IMR-90 (cell line): ENCODE measurements at regions not wholly inside any gene's neighbourhood (a gene's known extent, or its start where the extent isn't known, plus 50 kb on each side); places are given as distances from the start of the nearest gene placed in this dataset.

Experiments used
- ATAC-seq: fragments of 200-7000 bp; cut with Tn5 transposase; 2 replicates; pipeline ENCODE4 v1.9.1; 2020; ENCODE audit warnings: low read depth, mild to moderate bottlenecking, moderate library complexity
- BruUV-seq: library from RNA; stranded (reverse); fragments of 400-500 nt; replicated peaks from 2 replicates; lab custom pipeline; 2021; lab: Mats Ljungman, UMichigan
- CTCF ChIA-PET: fragments of 300-600 bp; formaldehyde crosslinking; extraction: SDS; loops from one replicate; lab custom pipeline; 2021; ENCODE audit warnings: antibody characterized with exemption; lab: Yijun Ruan, JAX
- POLR2A ChIA-PET: fragments of 300-600 bp; sonication (Branson Sonifier 250); formaldehyde crosslinking; loops from one replicate; lab custom pipeline; 2022; ENCODE audit warnings: antibody characterized with exemption; ENCODE audit not compliant: unreplicated experiment; lab: Charles Lee
- DNase-seq: peaks from one replicate; pipeline ENCODE4 v3.0.0; 2013
- H2AFZ ChIP-seq: replicated peaks from 2 replicates; pipeline ENCODE3; 2013; ENCODE audit warnings: low read length, mild to moderate bottlenecking; ENCODE audit not compliant: poor library complexity
- H2AK5ac ChIP-seq: 2 replicates; pipeline ENCODE4 v1.6.1; 2013; ENCODE audit warnings: low read depth, low read length, inconsistent platforms
- H2AK9ac ChIP-seq: replicated peaks from 2 replicates; pipeline ENCODE3; 2013; ENCODE audit warnings: mild to moderate bottlenecking, low read depth, low read length, moderate library complexity; ENCODE audit not compliant: poor library complexity
- H2BK120ac ChIP-seq: 2 replicates; pipeline ENCODE4 v1.6.1; 2013; ENCODE audit warnings: low read depth, low read length, inconsistent platforms
- H2BK15ac ChIP-seq: 3 replicates; pipeline ENCODE4 v1.6.1; 2013; ENCODE audit warnings: low read depth, low read length, inconsistent platforms
- H2BK20ac ChIP-seq: 2 replicates; pipeline ENCODE4 v1.6.1; 2013; ENCODE audit warnings: low read depth, mild to moderate bottlenecking, inconsistent platforms, low read length, moderate library complexity
- H2BK5ac ChIP-seq: 2 replicates; pipeline ENCODE4 v1.6.1; 2013; ENCODE audit warnings: mild to moderate bottlenecking, low read depth, low read length, inconsistent platforms; ENCODE audit not compliant: poor library complexity, severe bottlenecking
- H3K14ac ChIP-seq: replicated peaks from 2 replicates; pipeline ENCODE4 v1.6.1; 2013; ENCODE audit warnings: low read depth, low read length, inconsistent platforms
- H3K18ac ChIP-seq: 2 replicates; pipeline ENCODE4 v1.6.1; 2013; ENCODE audit warnings: low read depth, low read length, control low read depth
- H3K23ac ChIP-seq: 2 replicates; pipeline ENCODE4 v1.6.1; 2013; ENCODE audit warnings: low read depth, low read length, inconsistent platforms
- H3K27ac ChIP-seq: 2 replicates; pipeline ENCODE4 v1.5.1; 2013; ENCODE audit warnings: mild to moderate bottlenecking, control low read depth, low read length; ENCODE audit not compliant: insufficient read depth
- H3K27me3 ChIP-seq: 2 replicates; pipeline ENCODE4 v1.6.1; 2013; ENCODE audit warnings: low read length; ENCODE audit not compliant: control insufficient read depth, insufficient read depth
- H3K36me3 ChIP-seq: 2 replicates; pipeline ENCODE4 v1.6.1; 2013; ENCODE audit warnings: low read length, mixed read lengths; ENCODE audit not compliant: control insufficient read depth, insufficient read depth
- H3K4ac ChIP-seq: 2 replicates; pipeline ENCODE4 v1.6.1; 2013; ENCODE audit warnings: low read depth, low read length, inconsistent platforms
- H3K4me1 ChIP-seq: 2 replicates; pipeline ENCODE4 v1.6.1; 2013; ENCODE audit warnings: low read length, mixed read lengths; ENCODE audit not compliant: control insufficient read depth, insufficient read depth
- H3K4me2 ChIP-seq: 2 replicates; pipeline ENCODE4 v1.6.1; 2013; ENCODE audit warnings: low read depth, mild to moderate bottlenecking, control low read depth, low read length, moderate library complexity
- H3K4me3 ChIP-seq: 2 replicates; pipeline ENCODE4 v1.5.1; 2013; ENCODE audit warnings: low read depth, mild to moderate bottlenecking, control low read depth, low read length, moderate library complexity; ENCODE audit not compliant: insufficient read depth
- H3K56ac ChIP-seq: 2 replicates; pipeline ENCODE4 v1.6.1; 2013; ENCODE audit warnings: low read length, inconsistent platforms; ENCODE audit not compliant: insufficient read depth; ENCODE audit errors: extremely low read depth
- H3K79me1 ChIP-seq, 2 experiments: 2 replicates each; pipeline ENCODE4 v1.6.1; 2013; ENCODE audit warnings: low read length in 2 of 2, inconsistent platforms in 1 of 2, low read depth in 1 of 2
- H3K9ac ChIP-seq: 2 replicates; pipeline ENCODE4 v1.6.1; 2013; ENCODE audit warnings: low read depth, low read length, control low read depth
- H3K9me1 ChIP-seq: 2 replicates; pipeline ENCODE4 v1.6.1; 2013; ENCODE audit warnings: low read length, inconsistent platforms; ENCODE audit not compliant: insufficient read depth
- H3K9me3 ChIP-seq: 2 replicates; pipeline ENCODE4 v1.6.1; 2013; ENCODE audit warnings: low read length; ENCODE audit not compliant: control insufficient read depth, insufficient read depth
- H4K20me1 ChIP-seq: 2 replicates; pipeline ENCODE4 v1.6.1; 2013; ENCODE audit warnings: low read length, inconsistent platforms; ENCODE audit not compliant: insufficient read depth
- H4K5ac ChIP-seq: 2 replicates; pipeline ENCODE4 v1.6.1; 2013; ENCODE audit warnings: mild to moderate bottlenecking, low read depth, low read length, control low read depth
- H4K8ac ChIP-seq, 2 experiments: 2 replicates each; pipeline ENCODE4 v1.6.1; 2013; ENCODE audit warnings: low read depth in 2 of 2, low read length in 2 of 2, control low read depth in 1 of 2, inconsistent platforms in 1 of 2
- H4K91ac ChIP-seq: 2 replicates; pipeline ENCODE4 v1.6.1; 2013; ENCODE audit warnings: low read depth, low read length, inconsistent platforms; ENCODE audit not compliant: insufficient read depth
- CEBPB ChIP-seq: IDR thresholded peaks from 2 replicates; pipeline ENCODE4 v1.6.1; 2012; ENCODE audit warnings: low read depth, low read length, improper control_type of control experiment
- CTCF ChIP-seq: conservative IDR thresholded peaks from 2 replicates; pipeline ENCODE4 v1.5.1; 2012; ENCODE audit warnings: mild to moderate bottlenecking, low read depth, low read length, improper control_type of control experiment
- MAFK ChIP-seq: IDR thresholded peaks from 2 replicates; pipeline ENCODE4 v1.6.1; 2012; ENCODE audit warnings: low read depth, low read length, improper control_type of control experiment
- MAZ ChIP-seq: IDR thresholded peaks from 2 replicates; pipeline ENCODE4 v1.6.1; 2012; ENCODE audit warnings: low read depth, mild to moderate bottlenecking, low read length, improper control_type of control experiment, moderate library complexity, borderline replicate concordance
- NFE2L2 ChIP-seq: fragments of 150-350 bp; IDR thresholded peaks from 2 replicates; pipeline ENCODE4 v1.6.1; 2016; ENCODE audit warnings: low read depth, mild to moderate bottlenecking, low read length
- POLR2A ChIP-seq: IDR thresholded peaks from 2 replicates; pipeline ENCODE4 v1.6.1; 2012; ENCODE audit warnings: mild to moderate bottlenecking, low read depth, low read length
- RCOR1 ChIP-seq: IDR thresholded peaks from 2 replicates; pipeline ENCODE4 v1.6.1; 2012; ENCODE audit warnings: mild to moderate bottlenecking, low read length, improper control_type of control experiment; ENCODE audit not compliant: insufficient replicate concordance
- RFX5 ChIP-seq: IDR thresholded peaks from 2 replicates; pipeline ENCODE4 v1.8.0; 2012; ENCODE audit warnings: low read depth, mild to moderate bottlenecking, low read length, moderate library complexity
- USF2 ChIP-seq: fragments of 150-350 bp; IDR thresholded peaks from 2 replicates; pipeline ENCODE4 v1.6.1; 2017; ENCODE audit warnings: mild to moderate bottlenecking, antibody characterized with exemption, low read length, low read depth
- WGBS, 2 experiments: methylation state at CpG; one replicate each; pipeline versions ENCODE4 v1.1.5 to v1.1.7; 2013; ENCODE audit warnings: missing lambda C conversion rate in 2 of 2; ENCODE audit not compliant: insufficient read length in 1 of 2; ENCODE audit errors: extremely low coverage in 2 of 2; 5-methylcytosine and 5-hydroxymethylcytosine counted together
- dilution Hi-C: fragments of 300-500 bp; cut with HindIII; formaldehyde crosslinking; loops from one replicate; pipeline ENCODE4 v1.14.3; 2018; ENCODE audit warnings: low sequenced_read_pairs; ENCODE audit not compliant: unreplicated experiment
- in situ Hi-C: fragments of 300-500 bp; cut with MboI; formaldehyde crosslinking; loops from 3 replicates; pipeline ENCODE4 v1.14.3; 2019; ENCODE audit warnings: low sequenced_read_pairs, inconsistent platforms, mixed read lengths
- intact Hi-C: fragments of 100-400 bp; cut with micrococcal nuclease; formaldehyde crosslinking; loops from 2 replicates; pipeline ENCODE4 v1.10.0; 2022

- POLR2A ChIA-PET = no interaction called here
These were observed 244.4 kb downstream of the FOXA2 start for GRCh38 chr20:22339946-22340345.

More at GRCh38 chr20:22339946-22340345, 244.4 kb downstream of the FOXA2 start:
- no peak overlapping the region for H3K18ac ChIP-seq
- no peaks in the 10 kb centered on the region for H3K4me1 ChIP-seq
- H3K9me1 ChIP-seq = no peaks in the 10 kb centered on the region
- no peak overlapping the region for H2AFZ ChIP-seq
- no peak for ATAC-seq
- intact Hi-C loops = loop anchor here (1.0 to 5.0 kb wide), 2 partner anchors 344 to 1002 kb away; no protein-coding TSS in a partner anchor
- H3K4me2 ChIP-seq = no peak overlapping the region
- no peak overlapping the region for H2AK5ac ChIP-seq
- no TSS peak for BruUV-seq
- H2AK9ac ChIP-seq = no peak overlapping the region
- H3K4ac ChIP-seq = no peak overlapping the region
- no peaks in the 10 kb centered on the region for H3K36me3 ChIP-seq
- H3K23ac ChIP-seq = no peak overlapping the region
- no peak for DNase-seq
- CTCF ChIA-PET = interaction anchor here (1.5 kb wide), 1 partner anchor 345 kb away, joined by 6 read pairs; no protein-coding TSS in a partner anchor
- H3K27ac ChIP-seq = no peak overlapping the region
- H3K9me3 ChIP-seq = no peaks in the 10 kb centered on the region
- no peak overlapping the region for H2BK20ac ChIP-seq
- H4K20me1 ChIP-seq = no peaks in the 10 kb centered on the region
- in situ Hi-C loops = loop anchor here (5.0 to 25.0 kb wide), 2 partner anchors 337 to 997 kb away; no protein-coding TSS in a partner anchor
- H4K8ac ChIP-seq = no peak overlapping the region
- H3K27me3 ChIP-seq = no peaks in the 10 kb centered on the region
- no peaks in the 10 kb centered on the region for H3K79me1 ChIP-seq
- H3K56ac ChIP-seq = no peak overlapping the region
- H4K5ac ChIP-seq = no peak overlapping the region
- no peak overlapping the region for H4K91ac ChIP-seq
- no peak overlapping the region for H3K14ac ChIP-seq
- H3K4me3 ChIP-seq = no peak overlapping the region
- TF ChIP-seq MAZ (no peak), POLR2A (no peak), CTCF (no peak), CEBPB (no peak), MAFK (no peak), NFE2L2 (no peak), RCOR1 (no peak), RFX5 (no peak), USF2 (no peak)
- H2BK15ac ChIP-seq = no peak overlapping the region
- no CpG with 5 or more reads among the region's 5 CpGs for WGBS, 2 experiments
- H2BK120ac ChIP-seq = no peak overlapping the region
- dilution Hi-C loops = loop anchor here (10.0 kb wide), 1 partner anchor 345 kb away; no protein-coding TSS in a partner anchor
- H3K9ac ChIP-seq = no peak overlapping the region
- H2BK5ac ChIP-seq = no peak overlapping the region
